Gastrocnemius medialis (tissue), 4 donors: ENCODE measurements at regions not wholly inside any gene's neighbourhood (a gene's known extent, or its start where the extent isn't known, plus 50 kb on each side); places are given as distances from the start of the nearest gene placed in this dataset.

Experiments
- POLR2A ChIP-seq, 2 donors: fragments of 450-650 bp; IDR thresholded peaks; one replicate each; pipeline ENCODE4 v1.6.1; 2017; ENCODE audit warnings: antibody characterized with exemption in 2 of 2, mild to moderate bottlenecking in 2 of 2, moderate library complexity in 2 of 2
- TF ChIP-seq, protein P1 (sequence below), 5 experiments: fragments of 450-650 bp in 3 of 5; fragments of 200-600 bp in 2 of 5; sonication (generic) in 2 of 5; IDR thresholded peaks in 4 of 5; conservative IDR thresholded peaks in 1 of 5; 1 replicate in 4 of 5; 2 replicates in 1 of 5; pipeline ENCODE4 v1.5.1; 2016 to 2019; ENCODE audit warnings: antibody characterized with exemption in 5 of 5, mild to moderate bottlenecking in 3 of 5, moderate library complexity in 3 of 5

DNA sequence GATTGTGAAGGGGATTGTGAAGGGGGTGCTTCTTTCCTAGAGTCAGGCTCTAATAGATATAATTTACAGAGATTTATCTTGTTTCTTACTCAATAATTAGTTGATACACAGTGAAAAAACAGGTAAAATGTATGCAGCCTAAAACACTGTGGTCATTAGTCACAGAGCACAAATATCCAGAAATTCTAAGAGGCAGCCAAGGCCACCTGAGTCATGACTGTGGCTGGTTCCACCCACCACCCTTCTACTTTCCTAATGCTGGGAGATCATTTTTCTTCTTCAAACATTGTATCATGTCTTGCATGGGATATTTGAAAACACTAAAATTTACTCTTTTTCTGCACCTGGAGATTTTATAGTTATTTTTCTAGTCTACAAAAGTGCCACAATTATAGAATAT lies 181.6 kb downstream of the OTOR start:
- TF ChIP-seq POLR2A (IDR thresholded peaks at IDR 0.05), result no peak
- TF ChIP-seq, protein P1, sequence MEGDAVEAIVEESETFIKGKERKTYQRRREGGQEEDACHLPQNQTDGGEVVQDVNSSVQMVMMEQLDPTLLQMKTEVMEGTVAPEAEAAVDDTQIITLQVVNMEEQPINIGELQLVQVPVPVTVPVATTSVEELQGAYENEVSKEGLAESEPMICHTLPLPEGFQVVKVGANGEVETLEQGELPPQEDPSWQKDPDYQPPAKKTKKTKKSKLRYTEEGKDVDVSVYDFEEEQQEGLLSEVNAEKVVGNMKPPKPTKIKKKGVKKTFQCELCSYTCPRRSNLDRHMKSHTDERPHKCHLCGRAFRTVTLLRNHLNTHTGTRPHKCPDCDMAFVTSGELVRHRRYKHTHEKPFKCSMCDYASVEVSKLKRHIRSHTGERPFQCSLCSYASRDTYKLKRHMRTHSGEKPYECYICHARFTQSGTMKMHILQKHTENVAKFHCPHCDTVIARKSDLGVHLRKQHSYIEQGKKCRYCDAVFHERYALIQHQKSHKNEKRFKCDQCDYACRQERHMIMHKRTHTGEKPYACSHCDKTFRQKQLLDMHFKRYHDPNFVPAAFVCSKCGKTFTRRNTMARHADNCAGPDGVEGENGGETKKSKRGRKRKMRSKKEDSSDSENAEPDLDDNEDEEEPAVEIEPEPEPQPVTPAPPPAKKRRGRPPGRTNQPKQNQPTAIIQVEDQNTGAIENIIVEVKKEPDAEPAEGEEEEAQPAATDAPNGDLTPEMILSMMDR (IDR thresholded peaks at IDR 0.05 in 4 of 5, conservative IDR thresholded peaks at IDR 0.05 in 1 of 5), result no peak
